NCI-H510A (cell line): ENCODE measurements at regions not wholly inside any gene's neighbourhood (a gene's known extent, or its start where the extent isn't known, plus 50 kb on each side); places are given as distances from the start of the nearest gene placed in this dataset.
"Not testable (repeated sequence)": the region's sequence is repeated elsewhere in the genome, so short reads cannot be mapped to it uniquely, and the experiment has no call there.

Experiments used
- DNase-seq: peaks from one replicate; lab custom pipeline; 2025; lab: John Stamatoyannopoulos, UW

DNA sequence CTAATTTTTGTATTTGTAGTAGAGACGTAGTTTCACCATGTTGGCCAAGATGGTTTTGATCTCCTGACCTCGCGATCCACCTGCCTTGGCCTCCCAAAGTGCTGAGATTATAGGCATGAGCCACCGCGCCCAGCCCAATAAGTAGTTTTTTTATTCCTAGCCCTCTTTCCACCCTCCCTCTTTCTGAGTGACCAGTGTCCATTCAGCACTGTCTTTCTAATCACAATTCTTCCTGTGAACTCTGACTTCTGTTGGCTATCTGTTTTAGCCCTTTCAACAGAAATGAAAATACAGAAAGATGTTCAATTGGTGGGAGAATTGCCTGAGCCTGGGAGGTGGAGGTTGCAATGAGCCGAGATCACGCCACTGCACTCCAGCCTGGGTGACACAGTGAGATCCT is 122.3 kb upstream of the LIFR start:
- DNase-seq = not testable (repeated sequence)

DNA sequence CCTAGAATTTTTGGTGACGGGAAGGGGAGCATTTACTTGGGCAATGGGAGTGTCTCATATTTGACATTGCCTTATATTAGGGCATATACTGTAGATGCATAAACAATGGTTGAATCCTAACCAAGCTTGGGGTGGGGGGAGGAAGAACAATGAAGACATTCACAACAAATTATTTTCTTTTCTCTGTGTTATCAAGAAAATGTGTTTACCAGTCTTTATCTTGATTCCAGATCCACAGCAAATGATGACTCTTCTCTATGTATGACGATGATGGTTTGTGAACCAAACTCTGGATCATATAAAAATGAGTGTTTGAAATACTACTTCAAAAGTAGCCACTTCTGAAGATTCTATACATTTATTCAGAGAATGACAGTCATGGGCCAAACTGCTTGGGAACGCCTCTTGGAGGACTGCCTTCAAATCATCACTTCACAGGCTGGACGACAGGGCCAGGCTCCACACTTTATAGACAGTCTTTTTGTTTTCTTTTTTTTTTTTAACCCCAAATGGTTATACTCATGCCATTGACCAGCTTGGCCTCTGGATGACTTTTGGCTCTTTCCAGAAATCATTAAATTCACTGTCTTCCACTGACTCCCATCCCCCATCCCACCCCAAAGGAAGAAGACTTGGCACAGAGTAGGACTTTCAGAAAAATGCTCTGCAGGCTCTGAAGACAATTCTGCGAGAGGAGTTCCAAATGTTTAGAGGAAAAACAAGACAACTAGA is 123.8 kb upstream of the LIFR start:
- DNase-seq = no peak

DNA sequence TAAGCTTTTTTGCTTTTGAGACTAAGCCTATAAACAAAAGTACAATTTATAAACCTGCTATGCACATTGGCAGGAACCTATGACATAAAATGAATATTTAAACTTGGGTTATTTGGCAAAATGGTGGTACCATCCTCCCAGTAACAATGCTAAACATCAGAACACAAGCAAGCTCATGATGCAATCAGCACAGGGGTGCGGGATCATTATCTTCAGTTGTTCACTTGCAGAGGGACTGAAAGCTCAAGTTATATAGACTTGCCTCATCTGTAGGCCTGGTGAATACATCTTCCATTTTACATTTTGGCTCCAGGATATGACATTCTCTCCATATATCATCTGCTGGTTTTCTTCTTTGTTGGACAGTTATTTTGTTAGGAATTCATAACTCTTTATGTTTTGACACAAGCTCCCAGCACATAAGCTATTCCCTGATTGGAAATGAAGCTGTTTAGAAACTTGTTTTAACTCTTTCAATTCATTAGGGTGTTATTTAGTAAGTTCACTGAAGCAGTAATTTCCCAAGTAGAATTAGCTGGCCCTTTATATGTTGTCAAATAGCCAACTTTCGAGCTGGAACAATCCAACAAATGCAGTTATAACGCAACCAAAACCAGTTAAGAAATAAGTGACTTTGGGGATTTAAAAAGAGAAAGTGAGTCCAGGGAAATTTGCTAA is 124.7 kb upstream of the LIFR start:
- no peak for DNase-seq

DNA sequence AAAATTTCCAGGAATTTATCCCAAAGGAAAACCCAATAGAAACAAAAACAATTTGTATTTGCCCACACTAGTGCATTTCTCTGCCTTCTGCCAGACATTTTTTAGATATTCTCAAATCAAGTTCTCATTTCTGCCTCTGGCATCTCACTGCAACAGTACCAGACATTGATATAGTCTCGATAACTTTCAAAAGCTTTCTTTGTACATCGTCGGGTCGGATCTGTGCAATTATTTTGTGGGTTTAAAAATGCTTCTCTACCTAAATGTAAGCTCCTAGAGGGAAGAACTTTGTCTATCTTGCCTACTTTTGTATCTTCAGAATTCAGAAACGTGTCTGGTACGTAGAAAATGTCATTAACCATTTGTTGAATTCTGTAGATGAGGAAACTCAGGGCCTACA is 125.5 kb upstream of the LIFR start:
- DNase-seq = no peak

DNA sequence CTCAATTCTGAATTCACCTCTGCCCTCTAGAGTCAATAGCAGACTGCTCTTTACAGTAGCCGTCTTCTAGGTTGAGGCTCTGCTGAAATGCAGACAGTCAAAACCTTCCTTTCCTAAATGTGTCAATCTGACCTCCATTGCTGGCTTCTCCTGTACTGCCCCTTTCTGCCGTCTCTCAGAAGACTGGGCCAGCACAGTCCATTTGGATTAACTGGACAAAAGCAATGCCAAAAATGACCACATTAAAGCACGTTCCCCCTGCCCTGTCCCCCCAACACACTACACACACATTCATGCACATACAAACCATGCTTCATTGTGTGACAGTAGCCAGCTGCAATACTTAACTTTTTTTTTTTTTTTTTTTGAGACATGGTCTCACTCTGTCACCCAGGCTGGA is 130.2 kb upstream of the LIFR start:
- no peak for DNase-seq

DNA sequence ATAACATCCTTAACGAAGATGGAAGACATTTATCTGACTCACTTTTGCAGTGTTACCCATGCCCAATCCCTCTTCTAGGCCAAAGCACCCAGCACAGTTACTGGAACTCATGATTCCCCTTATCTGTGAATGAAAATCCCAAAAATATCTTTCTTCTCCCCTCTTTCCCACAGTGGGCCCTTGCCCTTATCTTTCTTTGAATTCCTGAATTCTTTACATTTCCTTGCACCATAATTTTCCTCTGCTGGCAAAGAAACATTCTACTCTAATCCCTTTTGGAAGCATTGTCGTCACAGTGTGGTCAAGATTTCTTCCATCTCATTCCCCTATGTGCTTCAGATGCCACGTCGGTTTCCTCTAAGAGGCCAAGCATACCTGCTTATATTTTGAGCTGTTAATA is 135.9 kb upstream of the LIFR start:
- no peak for DNase-seq

DNA sequence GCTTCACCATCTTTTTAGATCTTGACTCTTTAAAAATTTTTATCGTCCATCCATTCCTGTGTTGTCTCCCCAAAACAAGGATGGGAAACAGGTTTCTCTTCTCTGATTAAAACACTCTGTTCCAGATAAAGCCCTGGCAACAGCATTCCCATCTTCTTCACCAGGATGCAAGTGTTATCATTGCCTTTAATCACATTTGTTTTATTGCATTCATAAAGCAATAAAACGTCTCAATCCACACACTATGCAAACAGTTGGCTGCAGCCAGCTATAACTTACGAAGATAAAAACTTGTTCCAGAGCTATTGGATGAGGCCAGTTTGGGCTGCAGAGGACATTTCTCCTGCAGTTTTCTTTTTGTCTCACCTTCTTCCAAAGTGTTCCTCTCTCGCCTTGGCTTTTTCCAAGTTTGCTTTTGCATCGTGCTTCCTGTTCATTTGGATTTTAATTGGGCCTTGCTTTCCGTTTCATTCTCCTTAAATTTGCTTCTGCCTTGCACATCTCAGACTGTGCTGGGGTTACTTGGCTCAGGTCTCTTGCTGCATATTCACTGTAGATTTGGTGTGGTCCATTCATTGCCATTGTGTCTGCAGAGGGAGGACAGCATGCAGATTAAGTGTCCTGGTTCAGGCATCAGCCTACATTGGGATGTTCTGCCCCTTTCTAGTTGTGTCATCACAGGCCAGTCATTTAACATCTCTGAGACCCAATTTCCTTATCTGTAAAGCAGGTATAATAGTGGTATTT is 136.5 kb upstream of the LIFR start:
- DNase-seq = no peak

DNA sequence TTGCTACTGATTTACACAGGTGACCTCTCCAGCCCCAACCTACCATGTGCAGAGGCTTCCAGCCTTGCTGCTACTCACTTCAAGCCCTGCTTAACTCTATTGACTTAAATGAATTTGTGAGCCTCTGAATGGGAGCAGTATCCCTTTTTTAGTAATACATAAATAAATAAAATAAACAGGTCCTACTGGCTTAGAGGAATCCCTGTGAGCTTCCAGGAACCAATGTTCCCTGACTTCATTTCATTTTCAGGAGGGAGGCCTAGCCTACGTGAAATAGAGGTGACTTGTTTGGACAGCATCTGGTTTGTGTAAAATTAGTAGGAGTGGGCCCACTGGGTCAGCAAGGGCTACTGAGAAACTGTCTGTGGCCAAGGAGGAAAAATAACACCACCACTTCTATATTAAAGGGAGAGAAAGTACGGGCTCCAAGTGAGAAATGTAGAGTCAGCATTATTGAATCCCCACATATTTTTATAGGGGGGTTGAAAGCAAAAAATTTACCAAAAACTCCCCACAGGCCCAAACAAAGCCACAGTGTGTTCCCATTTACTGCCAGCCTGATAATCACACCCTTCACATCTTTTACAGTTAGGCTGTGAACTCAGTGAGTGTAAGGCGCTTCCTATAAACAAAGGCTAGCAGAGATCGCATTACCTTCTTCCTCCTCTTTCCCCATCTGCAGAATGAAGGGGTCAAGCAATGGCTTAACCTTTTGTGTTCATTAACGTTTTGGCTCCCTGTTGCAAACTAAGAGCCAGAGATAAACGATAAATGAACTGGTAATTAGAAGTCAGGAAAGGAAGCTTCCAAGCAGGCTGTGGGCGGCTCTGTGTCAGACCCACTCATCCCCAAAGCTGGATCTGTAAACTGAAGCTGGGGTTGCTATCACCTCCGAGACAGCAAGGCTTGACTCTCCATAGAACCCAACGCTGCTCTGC is 138.8 kb upstream of the LIFR start:
- no peak for DNase-seq

DNA sequence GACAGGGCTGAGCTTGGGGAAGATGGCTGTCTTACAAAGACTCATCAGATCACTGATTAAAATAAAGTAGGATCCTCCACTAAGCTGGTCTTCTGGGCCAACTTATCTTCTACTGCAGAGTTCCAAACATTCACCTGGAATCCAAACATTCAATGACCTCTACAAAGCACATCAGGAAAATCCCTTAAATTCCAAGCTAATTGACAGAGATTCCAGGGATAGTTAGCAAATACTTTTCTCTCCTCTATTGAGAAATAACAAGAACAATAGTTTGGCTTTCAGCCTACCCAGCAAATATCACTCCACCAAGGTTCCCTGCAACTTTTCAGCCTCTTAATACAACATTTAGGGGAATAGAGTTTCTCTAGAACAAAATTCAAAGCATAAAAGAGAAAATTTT is 140.6 kb upstream of the LIFR start:
- DNase-seq = no peak

DNA sequence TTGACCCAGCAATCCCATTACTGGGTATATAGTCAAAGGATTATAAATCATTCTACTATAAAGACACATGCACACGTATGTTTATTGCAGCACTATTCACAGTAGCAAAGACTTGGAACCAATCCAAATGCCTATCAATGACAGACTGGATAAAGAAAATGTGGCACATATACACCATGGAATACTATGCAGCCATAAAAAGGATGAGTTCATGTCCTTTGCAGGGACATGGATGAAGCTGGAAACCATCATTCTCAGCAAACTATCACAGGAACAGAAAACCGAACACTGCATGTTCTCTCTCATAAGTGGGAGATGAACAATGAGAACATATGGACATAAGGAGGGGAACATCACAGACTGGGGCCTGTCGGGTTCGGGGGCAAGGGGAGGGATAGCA is 140.3 kb upstream of the OSMR start:
- DNase-seq = not testable (repeated sequence)

DNA sequence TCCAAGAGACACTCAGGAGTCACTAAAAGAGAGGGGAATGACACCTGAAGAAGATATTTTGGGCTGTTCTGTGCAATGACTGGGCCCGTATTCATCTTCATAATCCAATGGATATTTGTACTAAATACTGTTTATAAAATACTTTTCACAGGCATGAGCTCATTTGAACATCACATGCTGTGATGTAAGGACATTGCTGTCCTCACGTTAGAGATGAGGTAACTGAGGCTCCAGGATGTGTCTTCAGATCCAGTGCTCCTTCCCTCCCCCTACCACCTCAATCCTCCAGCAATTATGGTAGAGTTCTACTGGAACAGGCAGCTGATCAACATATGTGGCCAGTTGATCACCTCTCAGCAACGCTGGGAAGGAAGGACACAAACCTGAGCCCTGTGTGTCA is 139.4 kb upstream of the OSMR start:
- DNase-seq = no peak

DNA sequence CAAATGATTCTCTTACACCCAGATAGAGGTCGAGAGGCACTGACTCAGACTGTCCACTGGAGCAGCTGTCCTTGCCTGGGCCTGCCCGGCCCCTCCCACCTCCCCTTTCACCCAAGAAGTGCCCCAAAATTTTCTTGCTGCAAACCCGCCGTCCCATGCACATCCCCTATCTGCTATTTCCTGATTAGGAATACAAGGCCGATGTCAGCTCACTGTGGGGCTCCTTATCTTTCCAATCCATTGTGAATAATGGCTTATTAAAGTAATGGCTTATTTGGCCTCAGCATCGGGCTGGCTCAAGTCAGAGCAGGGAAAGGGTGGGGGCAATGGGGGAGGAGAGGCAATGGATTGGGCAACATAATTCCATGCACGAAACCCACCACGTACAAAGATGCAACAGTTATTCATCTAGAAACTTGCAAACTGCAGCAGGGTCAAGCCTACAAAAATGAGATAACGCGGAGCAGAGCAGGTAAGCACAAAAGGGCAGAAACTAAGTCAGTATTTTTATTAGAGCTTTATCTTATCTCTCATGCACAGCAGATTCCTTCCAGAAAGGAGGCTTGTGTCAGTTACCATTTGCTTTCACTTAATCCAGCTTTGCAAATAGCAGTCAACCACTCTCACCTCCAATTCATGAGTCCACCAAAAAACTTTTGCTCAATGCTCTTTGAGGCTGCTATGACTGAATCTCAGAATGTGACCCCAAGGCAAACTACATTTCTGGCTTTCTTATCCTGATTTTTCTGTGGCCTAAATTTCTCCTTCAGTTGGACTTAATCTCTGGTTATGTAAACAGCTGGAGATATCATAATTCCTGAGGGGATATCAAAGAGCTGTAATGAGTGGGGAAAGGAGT is 138.2 kb upstream of the OSMR start:
- no peak for DNase-seq

DNA sequence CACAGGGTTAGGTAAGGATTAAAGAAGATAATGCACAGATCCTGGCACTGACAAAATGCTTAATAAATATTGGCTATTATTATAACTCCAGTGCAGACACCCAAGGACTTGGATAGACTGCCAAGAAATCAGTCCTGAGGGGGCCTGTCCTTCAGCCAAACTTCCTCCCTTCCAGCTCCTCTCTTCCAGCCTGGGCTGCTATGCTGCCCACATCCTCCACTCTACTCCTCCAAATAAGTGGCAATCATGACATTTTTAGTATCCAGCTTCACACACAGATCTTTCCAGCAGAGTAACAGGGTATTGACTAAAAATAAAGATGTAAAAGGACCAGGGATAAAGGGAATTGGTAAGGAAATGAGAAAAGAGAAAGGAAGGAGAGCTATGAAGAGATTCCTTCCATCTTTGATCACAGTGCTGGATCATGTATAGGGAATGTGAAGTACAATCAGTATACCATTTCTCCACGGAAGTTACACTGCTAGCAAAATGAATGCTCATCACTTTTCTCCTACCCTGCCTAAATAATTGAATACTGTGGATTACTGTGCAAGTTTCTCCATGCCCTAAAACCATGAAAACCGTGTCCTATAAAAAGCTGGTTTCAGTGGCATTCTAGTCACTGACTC is 136.0 kb upstream of the OSMR start:
- no peak for DNase-seq

DNA sequence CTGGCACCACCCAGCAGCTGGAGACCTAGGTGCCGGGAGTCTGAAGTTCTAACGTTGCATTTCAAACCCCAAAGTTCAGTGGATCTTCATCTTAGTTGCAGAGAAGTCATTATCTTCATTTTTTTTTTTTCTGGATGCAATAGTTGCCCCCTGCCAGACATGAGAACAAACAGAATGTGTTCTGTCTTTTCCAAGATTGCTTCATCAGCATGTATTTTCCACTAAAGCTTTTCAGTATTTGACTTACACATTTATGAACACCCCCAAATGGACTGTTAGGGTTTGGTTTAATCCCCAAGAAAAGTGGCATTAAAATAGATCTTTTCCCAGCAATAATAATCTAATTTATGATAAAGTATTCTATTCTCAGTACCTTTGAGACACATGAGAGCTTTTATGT is 135.2 kb upstream of the OSMR start:
- DNase-seq = no peak

DNA sequence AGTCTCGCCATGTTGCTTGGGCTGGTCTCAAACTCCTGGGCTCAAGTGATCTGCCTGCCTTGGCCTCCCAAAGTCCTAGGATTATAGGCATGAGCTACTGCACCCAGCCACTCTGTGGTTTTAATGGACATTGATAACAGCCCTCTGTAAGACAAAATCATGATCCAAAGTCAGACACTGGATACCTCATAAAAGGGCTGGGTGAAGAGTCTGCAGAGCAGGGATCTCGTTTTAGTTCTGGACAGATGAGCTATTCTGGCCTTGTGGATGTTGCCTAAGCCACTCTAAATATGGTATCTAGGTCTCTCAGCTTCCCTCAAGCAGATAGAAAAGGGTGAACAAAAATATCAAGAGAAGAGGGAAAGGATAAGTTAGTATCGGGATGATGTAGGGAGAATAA is 133.4 kb upstream of the OSMR start:
- DNase-seq = no peak

DNA sequence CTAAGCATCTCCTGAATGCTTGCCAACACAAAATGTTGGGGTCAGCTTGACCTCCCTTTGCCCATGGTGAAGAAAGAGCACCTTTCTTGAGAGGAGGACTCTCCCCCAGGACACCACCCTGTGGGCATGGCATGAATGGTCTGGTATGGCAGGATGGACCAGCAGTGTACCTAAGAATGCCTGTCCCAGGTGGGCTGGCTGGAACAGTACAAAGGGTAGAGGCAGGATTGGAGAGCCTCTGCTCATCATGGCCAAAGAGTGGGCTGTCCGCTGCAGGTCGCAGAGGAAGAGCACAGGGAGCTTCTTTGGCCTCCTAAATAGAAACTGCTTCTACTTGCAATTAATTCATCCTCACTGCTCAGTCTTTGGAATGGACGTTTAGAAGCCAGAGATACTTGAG is 131.6 kb upstream of the OSMR start:
- DNase-seq = no peak

DNA sequence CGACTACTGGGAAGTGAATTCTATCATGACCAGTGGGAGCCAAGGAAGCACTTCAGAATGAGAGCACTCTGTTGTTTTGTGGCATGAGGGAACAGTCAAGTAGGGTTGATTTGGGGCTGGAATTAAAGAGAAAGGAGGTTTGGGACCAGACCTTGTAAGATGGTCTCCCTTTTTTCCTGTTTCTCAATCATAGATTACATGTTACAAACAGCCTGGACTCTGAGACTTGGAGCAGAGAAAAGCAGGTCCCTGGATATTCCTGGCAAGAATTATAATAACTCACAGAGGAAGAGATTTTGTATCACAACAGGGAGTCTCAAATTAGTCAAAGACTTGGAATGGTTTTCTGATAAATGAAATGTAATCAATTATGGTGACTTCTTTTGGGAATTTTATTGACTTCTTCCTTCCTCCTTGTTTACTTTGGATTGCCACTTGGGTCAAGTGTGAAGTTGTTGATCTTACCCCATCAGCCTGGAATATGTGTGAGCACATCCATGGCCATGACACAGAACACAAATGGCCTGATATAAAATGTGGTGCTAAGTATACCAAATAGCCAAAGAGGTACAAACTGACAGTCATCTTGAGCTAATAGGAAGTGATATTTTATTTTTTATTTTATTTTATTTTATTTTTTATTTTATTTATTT is 131.0 kb upstream of the OSMR start:
- DNase-seq = no peak

DNA sequence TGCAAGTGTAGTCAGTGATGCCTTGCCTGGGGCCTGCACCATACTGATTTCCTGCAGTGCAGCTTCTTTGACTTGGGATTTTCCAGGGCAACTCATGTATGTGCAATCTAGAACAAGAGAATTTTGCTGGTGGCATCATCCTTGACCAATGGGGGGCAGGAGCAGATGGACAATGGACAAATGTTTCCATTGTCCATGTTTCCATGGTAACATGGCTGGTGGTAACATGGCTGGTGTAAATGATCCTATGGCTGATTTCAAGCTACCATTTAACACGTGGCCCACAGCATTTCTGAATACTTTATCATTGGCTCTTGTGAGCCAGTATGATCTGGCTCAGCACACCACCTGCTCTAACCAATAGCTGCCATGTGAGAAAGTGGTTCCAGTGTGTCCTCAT is 130.1 kb upstream of the OSMR start:
- DNase-seq = no peak

DNA sequence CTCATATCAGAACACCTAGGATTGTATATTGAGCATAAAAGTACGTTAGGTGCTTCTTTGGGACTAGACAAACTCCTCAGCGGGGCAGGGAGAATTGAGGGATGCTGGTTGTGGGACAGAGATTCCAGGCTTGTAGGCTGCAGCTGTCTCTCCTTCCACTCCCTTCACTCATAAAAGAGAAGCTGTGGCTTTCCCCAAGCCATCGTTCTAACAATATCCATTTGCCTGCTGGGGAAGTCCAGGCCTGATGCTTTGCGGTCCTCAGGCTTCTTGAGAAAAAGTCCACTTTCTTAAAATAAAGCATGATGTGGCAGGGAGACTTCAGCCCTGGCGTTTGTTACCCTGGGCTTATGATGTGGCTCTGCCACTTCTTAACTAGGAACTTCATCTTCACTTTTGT is 129.3 kb upstream of the OSMR start:
- DNase-seq = no peak

DNA sequence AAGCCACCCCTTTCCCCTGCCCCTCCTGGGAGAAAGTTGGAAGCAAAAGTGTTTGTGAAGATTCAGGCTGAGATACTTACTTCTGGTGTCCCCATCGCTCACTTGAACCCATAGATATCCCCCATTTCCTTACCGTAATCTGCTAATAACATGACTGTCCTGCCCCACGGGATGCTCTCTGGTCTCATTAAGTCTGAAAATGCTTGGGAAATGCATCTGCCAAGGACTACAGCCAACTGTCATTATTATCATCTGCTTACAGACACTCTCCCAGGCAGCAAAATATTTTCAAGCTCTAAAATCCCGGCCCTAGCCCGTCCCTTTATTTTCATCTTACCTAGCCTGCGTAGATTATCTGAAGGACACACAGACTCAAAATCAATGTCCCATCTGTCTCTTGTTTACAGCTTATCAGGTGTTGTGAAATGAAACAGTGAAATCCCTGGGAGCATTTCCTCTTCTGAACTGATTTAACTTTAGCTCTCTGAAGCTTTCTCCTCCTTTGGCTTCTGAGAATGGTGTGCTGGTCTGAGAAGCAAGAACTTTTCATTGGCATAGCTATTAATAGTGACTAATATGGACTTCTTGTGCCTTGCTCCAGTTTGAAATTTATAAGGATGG is 126.9 kb upstream of the OSMR start:
- no peak for DNase-seq
